GM04504 (cell line): ENCODE measurements at regions not wholly inside any gene's neighbourhood (a gene's known extent, or its start where the extent isn't known, plus 50 kb on each side); places are given as distances from the start of the nearest gene placed in this dataset.
"Not testable (repeated sequence)": the region's sequence is repeated elsewhere in the genome, so short reads cannot be mapped to it uniquely, and the experiment has no call there.

ENCODE experiments used
- DNase-seq: peaks from one replicate; pipeline ENCODE4 v3.0.0-alpha.2; 2012; ENCODE audit warnings: low read depth

DNA sequence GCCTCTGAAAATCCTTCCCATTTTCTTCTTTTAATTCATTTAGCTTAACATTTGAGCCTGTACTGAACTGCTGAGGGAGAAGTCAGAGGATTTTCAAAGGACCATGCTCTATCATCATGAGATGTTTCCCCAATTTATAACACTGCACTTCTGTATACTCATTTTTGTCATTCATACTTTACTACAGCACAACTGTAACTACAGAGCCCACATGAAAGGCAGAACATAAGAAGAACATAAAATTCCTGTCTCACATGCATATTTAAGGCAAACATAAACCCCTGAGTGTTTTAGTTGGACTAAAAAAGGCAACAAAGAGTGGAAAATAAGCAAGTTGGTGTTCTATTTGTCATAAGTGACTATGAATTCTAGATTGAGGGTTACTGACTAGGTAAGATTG, 237.7 kb upstream of the ARPP21 start:
- no peak for DNase-seq

DNA sequence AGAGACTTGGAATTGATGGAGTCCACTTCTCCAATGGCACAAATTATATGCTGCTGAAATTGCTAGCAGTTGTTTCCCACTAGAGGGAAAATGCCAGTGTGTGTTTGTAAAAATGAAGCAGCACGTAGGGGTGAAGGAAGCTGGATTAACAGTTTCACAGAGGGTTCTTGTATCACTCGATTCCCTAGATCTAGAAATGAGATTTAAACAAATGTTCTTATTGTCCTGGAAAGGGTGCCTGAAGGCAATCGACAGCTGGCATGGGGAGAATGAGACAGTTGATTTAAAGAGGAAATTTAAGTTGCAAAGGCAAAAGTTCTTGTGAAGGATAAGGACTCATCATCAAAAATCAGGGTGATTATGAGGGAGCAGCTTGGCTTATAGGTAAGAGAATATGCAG, 234.8 kb upstream of the ARPP21 start:
- DNase-seq, result no peak

DNA sequence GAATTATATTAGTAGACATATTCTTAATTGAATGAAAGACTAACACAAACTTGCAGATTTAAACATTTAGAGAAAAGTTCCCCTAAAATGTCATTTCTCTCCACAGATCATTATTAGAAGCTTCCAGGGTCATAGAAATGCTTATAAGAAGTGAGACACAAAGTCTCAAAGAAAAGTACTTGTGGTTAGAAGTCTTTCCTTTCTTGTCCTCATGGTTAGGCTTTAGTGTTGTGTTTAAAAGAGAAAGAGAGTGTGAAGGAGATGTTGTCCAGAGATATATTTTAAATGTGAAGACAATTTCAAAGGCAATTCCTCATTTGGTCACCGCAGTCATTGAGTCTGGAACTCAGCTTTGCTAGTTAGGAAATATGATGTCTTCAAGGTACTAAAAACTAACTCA, 230.4 kb upstream of the ARPP21 start:
- no peak for DNase-seq

- DNase-seq, result no peak
Observed at GRCh38 chr3:35409991-35410390, 229.3 kb upstream of the ARPP21 start.

GRCh38 chr3:35413483-35413882, 225.8 kb upstream of the ARPP21 start:
- no peak for DNase-seq

- no peak for DNase-seq
Observed at GRCh38 chr3:35417080-35417479, 222.2 kb upstream of the ARPP21 start.

- DNase-seq, result no peak
Observed at GRCh38 chr3:35422101-35422500, 217.2 kb upstream of the ARPP21 start.

DNA sequence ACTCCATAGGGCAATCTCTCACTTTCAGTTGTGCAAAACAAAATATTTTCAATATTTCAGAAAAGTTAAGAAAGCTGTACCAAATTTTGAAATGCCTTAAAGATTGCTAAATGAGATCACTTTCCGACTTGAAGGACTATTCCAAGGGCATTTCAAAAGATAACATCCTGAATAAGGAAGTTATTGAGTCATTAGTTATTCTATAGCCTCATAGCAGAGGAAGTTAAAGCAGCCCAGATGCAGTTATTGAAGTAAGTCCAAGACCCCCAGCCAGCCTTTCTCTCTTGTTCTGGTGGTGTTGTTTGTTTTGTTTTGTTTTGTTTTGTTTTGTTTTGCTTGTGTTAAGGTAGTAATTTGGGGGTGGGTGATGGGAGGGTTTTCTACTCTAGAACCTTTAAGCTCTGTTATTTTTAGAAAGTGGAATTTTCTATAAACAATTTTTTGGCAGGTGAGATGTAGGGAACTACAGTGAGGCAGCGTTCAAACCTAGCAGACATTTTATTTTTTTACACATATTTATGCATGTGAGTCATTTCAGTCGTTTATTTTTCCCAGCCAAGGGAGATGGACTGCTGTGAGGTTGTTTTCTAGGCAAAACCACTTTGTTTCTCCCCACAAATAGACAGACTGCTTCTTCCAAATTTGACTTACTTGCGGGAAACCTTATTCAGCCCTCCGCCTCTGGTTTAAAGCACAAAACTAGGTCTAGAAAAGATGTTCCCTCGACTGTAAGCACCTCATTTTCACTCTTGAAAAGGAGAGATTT, 216.3 kb upstream of the ARPP21 start:
- DNase-seq, result no peak

- DNase-seq, result no peak
Observed at GRCh38 chr3:35426366-35426958, 212.9 kb upstream of the ARPP21 start.

DNA sequence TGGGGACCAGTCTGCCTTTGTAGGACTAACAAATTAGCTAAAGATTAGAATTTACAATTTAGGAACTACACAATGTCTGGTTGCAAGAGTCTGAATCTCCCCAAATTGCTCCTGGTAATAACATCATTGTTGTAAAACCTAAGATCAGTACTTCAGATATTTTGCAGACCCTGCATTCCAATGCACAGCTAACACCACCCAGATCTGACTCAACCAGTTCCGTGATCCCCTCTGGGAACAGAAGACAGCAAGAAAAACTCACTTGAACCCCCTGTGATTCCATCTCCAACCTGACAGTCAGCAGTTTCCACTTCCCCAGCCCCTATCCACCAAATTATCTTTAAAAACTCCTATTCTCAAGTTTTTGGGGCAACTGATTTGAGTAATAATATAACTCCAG, 201.9 kb upstream of the ARPP21 start:
- no peak for DNase-seq

- DNase-seq, result no peak
Observed at GRCh38 chr3:35438101-35438500, 201.2 kb upstream of the ARPP21 start.

GRCh38 chr3:35439663-35440062, 199.7 kb upstream of the ARPP21 start:
- DNase-seq, result no peak

DNA sequence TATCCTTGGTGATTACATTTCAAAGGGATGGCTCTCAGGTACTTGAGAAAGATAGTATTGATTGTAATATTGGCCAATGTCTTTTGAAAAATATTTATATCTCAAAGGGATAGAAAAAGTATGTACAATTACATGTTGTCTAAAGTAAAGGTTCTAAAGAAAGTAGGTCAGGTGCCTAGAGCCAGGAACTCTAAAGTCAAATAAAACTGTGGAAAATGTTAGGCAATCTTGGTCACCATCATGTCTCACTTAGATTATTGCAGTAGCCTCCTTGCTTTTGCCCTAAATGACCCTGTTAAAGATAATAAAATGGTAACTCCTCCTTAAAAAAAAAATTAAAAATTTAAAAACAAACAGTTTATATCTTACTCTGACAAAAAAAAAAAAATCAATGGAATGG, 198.5 kb upstream of the ARPP21 start:
- DNase-seq, result no peak

DNA sequence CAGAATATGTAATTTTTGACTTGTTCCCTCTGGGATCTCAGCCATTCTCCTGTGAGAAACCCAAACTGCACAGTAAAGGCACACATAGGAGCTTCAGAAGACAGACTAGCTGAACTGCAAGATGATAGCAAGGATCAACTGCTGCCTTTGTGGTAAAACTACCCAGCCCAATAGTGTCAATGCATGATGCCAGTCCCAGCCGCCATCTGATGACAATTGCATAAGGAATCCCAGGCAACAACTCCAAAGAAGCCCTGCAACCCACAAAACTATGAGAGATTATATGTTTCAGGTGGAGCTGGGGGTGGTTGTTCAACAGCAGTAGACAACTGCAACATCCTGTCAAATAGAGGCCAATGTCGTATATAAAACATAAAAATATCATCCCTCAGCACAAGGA, 192.4 kb upstream of the ARPP21 start:
- DNase-seq, result no peak

DNA sequence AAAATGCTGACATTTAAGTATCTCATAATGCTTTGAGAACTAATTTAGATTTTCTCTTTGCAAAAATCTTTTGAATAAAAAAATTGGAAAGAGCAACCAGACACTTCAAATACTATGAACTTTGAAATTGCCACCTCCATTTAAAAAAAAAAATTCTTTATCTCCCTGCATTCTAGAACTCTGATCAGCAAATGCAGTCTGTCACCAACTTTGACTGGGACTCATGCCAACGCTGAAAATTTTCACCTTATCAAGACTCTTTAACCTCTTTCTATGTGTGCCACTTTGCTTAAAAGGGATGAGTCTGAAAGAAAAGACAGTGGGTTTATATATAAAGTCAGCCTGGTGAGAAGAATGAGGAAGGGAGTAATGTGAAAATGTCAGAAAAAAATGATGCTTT, 191.2 kb upstream of the ARPP21 start:
- DNase-seq, result no peak

GRCh38 chr3:35448681-35449080, 190.6 kb upstream of the ARPP21 start:
- DNase-seq, result no peak

DNA sequence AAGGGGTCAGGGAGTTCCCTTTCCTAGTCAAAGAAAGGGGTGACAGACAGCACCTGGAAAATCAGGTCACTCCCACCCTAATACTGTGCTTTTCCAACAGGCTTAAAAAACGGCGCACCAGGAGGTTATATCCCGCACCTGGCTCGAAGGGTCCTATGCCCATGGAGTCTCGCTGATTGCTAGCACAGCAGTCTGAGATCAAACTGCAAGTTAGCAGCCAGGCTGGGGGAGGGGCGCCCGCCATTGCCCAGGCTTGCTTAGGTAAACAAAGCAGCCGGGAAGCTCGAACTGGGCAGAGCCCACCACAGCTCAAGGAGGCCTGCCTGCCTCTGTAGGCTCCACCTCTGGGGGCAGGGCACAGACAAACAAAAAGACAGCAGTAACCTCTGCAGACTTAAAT, 184.5 kb upstream of the ARPP21 start:
- not testable (repeated sequence) for DNase-seq

DNA sequence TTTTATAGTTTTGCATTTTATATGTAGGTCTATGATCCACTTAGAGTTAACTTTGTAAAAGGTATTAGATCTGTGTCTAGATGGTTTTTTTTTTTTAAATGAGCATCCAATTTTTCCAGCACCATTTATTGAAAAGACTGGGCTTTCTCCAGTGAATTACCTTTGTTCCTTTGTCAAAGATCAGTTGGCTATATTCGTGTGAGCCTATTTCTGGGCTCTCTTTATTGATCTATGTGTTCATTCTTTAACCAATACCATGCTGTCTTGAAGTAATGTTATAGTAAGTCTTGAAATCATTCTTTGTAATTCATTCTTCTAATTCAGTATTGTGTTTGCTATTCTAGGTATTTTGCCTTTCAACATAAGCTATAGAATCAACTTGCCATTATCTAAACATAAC, 165.4 kb upstream of the ARPP21 start:
- DNase-seq, result no peak

- not testable (repeated sequence) for DNase-seq
Observed at GRCh38 chr3:35482566-35482965, 156.8 kb upstream of the ARPP21 start.

DNA sequence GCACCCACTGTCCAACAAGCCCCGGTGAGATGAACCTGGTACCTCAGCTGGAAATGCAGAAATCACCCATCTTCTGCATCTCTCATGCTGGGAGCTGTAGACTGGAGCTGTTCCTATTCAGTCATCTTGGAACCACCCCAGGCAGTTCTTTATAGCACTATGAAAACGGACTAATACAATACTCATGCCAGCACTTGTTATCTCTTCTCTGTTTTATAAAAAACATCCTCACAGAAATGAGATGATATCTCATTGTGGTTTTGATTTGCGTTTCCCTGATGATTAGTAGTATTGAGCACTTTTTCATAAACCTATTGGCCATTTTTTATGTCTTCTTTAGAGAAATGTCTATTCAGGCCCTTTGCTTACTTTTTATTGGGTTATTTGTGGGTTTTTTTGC, 156.2 kb upstream of the ARPP21 start:
- DNase-seq, result no peak

- no peak for DNase-seq
Observed at GRCh38 chr3:35484929-35485530, 154.3 kb upstream of the ARPP21 start.

DNA sequence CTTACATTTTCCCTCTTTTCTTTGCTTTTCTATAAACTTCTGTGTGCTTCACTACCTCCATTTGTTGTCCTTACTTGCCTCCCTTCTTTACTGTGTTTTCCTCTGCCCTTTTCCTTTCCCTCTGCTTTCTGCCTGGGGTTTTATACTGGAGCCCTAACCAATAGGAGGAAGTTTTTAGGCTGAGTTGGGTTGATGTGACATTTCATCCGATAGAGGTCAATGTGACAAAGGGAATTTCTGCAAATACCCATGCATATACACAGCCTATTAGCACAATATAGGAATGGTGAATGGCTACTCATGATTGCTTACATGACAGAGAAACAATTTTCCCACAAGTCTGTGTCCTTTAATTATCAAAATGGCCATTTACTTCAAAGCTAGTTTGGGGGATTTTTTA, 153.0 kb upstream of the ARPP21 start:
- DNase-seq, result no peak

DNA sequence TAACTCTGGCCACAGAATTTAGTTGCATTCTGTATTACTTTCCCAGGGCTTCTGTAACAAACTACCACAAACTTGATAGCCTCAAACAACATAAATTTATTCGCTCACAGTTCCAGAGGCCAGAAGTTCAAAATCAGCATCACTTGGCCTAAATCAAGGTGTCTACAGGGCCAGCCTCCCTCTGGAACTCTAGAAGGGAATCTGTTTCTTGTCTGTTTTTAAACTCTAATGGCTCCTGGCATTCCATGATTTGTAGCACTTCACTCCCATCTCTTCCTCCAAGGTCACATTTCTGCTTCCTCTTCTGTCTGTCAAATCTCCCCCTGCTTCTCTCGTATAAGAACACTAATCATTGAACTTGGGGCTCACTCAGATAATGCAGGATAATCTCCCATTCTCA, 151.9 kb upstream of the ARPP21 start:
- no peak for DNase-seq

- no peak for DNase-seq
Observed at GRCh38 chr3:35488526-35488925, 150.8 kb upstream of the ARPP21 start.
